ENCODE measurements at regions not wholly inside any gene's neighbourhood (a gene's known extent, or its start where the extent isn't known, plus 50 kb on each side); places are given as distances from the start of the nearest gene placed in this dataset.
"Not testable (repeated sequence)": the region's sequence is repeated elsewhere in the genome, so short reads cannot be mapped to it uniquely, and the experiment has no call there.

GRCh38 chr7:51446785-51447184, 130.2 kb upstream of the COBL start:
- CTCF ChIA-PET: no interaction called here
- POLR2A ChIA-PET: no interaction called here
- TF ChIP-seq CTCF (IDR thresholded peaks at IDR 0.05; ENCODE audit: control extremely low read depth, extremely low read depth, low read depth, missing control alignments): no peak
- DNase-seq (ENCODE audit: extremely low spot score): no peak

- DNase-seq (ENCODE audit: extremely low spot score): no peak
- no peak for TF ChIP-seq CTCF (IDR thresholded peaks at IDR 0.05; ENCODE audit: control extremely low read depth, extremely low read depth, low read depth, missing control alignments)
- ChIA-PET POLR2A (no interaction called here), CTCF (no interaction called here)
Measured at GRCh38 chr7:51446356-51446755, 129.7 kb upstream of the COBL start.

- CTCF ChIA-PET: no interaction called here
- TF ChIP-seq CTCF (IDR thresholded peaks at IDR 0.05; ENCODE audit: control extremely low read depth, extremely low read depth, low read depth, missing control alignments): no peak
- POLR2A ChIA-PET: no interaction called here
- DNase-seq (ENCODE audit: extremely low spot score): no peak
Measured at GRCh38 chr7:51444936-51445335, 128.3 kb upstream of the COBL start.

GRCh38 chr7:51430480-51431086, 114.0 kb upstream of the COBL start:
- TF ChIP-seq CTCF (IDR thresholded peaks at IDR 0.05; ENCODE audit: control extremely low read depth, extremely low read depth, low read depth, missing control alignments): peak; percentile 76
- DNase-seq (ENCODE audit: extremely low spot score): peak; percentile 57
- ChIA-PET POLR2A (no interaction called here), CTCF (interaction anchor here (0.7 to 1.6 kb wide), 10 partner anchors 21 to 340 kb away, joined by 3 to 5 read pairs (median 3); no protein-coding TSS in a partner anchor)

GRCh38 chr7:51428217-51428887, 111.7 kb upstream of the COBL start:
- DNase-seq (ENCODE audit: extremely low spot score): no peak
- no peak for TF ChIP-seq CTCF (IDR thresholded peaks at IDR 0.05; ENCODE audit: control extremely low read depth, extremely low read depth, low read depth, missing control alignments)
- CTCF ChIA-PET: no interaction called here
- POLR2A ChIA-PET: no interaction called here

GRCh38 chr7:51426163-51426562, 109.6 kb upstream of the COBL start:
- CTCF ChIA-PET: interaction anchor here (1.3 kb wide), 1 partner anchor 10 kb away, joined by 3 read pairs; no protein-coding TSS in a partner anchor
- no peak for TF ChIP-seq CTCF (IDR thresholded peaks at IDR 0.05; ENCODE audit: control extremely low read depth, extremely low read depth, low read depth, missing control alignments)
- DNase-seq (ENCODE audit: extremely low spot score): no peak
- POLR2A ChIA-PET: no interaction called here

- DNase-seq (ENCODE audit: extremely low spot score); POLR2A ChIA-PET: not testable (repeated sequence)
- CTCF ChIA-PET: interaction anchor here (0.6 kb wide), 1 partner anchor 20 kb away, joined by 3 read pairs; no protein-coding TSS in a partner anchor
Measured at GRCh38 chr7:51409934-51410333, 93.3 kb upstream of the COBL start.

GRCh38 chr7:51397608-51398007, 81.0 kb upstream of the COBL start:
- DNase-seq (ENCODE audit: extremely low spot score); CTCF ChIA-PET; POLR2A ChIA-PET: not testable (repeated sequence)

GRCh38 chr7:51393003-51393402, 76.4 kb upstream of the COBL start:
- DNase-seq (ENCODE audit: extremely low spot score); CTCF ChIA-PET; POLR2A ChIA-PET: not testable (repeated sequence)

GRCh38 chr7:51389952-51390351, 73.3 kb upstream of the COBL start:
- DNase-seq (ENCODE audit: extremely low spot score); POLR2A ChIA-PET: not testable (repeated sequence)
- CTCF ChIA-PET: interaction anchor here (0.6 kb wide), 1 partner anchor 1434 kb away, joined by 3 read pairs; no protein-coding TSS in a partner anchor
